GM19099 (cell line): ENCODE measurements at regions not wholly inside any gene's neighbourhood (a gene's known extent, or its start where the extent isn't known, plus 50 kb on each side); places are given as distances from the start of the nearest gene placed in this dataset.

Experiments
- POLR2A ChIP-seq: IDR thresholded peaks from 3 replicates; pipeline ENCODE4 v1.6.1; 2011; ENCODE audit warnings: low read depth; ENCODE audit not compliant: insufficient read length; ENCODE audit errors: extremely low read depth

GRCh38 chr5:30693326-30693725 is 500.2 kb upstream of the CDH6 start:
- no peak for TF ChIP-seq POLR2A

- no peak for TF ChIP-seq POLR2A
Measured at GRCh38 chr5:30690931-30691330, 502.6 kb upstream of the CDH6 start.

- no peak for TF ChIP-seq POLR2A
Measured at GRCh38 chr5:30687461-30687860, 506.0 kb upstream of the CDH6 start.

- no peak for TF ChIP-seq POLR2A
Measured at GRCh38 chr5:30686530-30686929, 507.0 kb upstream of the CDH6 start.

- no peak for TF ChIP-seq POLR2A
Measured at GRCh38 chr5:30676223-30676840, 517.2 kb upstream of the CDH6 start.

GRCh38 chr5:30667293-30667692 is 526.2 kb upstream of the CDH6 start:
- TF ChIP-seq POLR2A: no peak

- no peak for TF ChIP-seq POLR2A
Measured at GRCh38 chr5:30663536-30663935, 530.0 kb upstream of the CDH6 start.

GRCh38 chr5:30662373-30662772 is 531.1 kb upstream of the CDH6 start:
- no peak for TF ChIP-seq POLR2A

GRCh38 chr5:30661730-30662129 is 531.8 kb upstream of the CDH6 start:
- TF ChIP-seq POLR2A: no peak

- no peak for TF ChIP-seq POLR2A
Measured at GRCh38 chr5:30659417-30659816, 534.1 kb upstream of the CDH6 start.

GRCh38 chr5:30650311-30650710 is 543.2 kb upstream of the CDH6 start:
- TF ChIP-seq POLR2A: no peak

- TF ChIP-seq POLR2A: no peak
Measured at GRCh38 chr5:30638899-30639298, 554.6 kb upstream of the CDH6 start.

- no peak for TF ChIP-seq POLR2A
Measured at GRCh38 chr5:30627945-30628344, 565.5 kb upstream of the CDH6 start.

GRCh38 chr5:30626557-30626956 is 566.9 kb upstream of the CDH6 start:
- no peak for TF ChIP-seq POLR2A

GRCh38 chr5:30620481-30621085 is 572.9 kb upstream of the CDH6 start:
- TF ChIP-seq POLR2A: no peak

GRCh38 chr5:30608501-30608900 is 585.0 kb upstream of the CDH6 start:
- no peak for TF ChIP-seq POLR2A

GRCh38 chr5:30607301-30607894 is 586.1 kb upstream of the CDH6 start:
- no peak for TF ChIP-seq POLR2A

- TF ChIP-seq POLR2A: no peak
Measured at GRCh38 chr5:30605693-30606268, 587.7 kb upstream of the CDH6 start.
